GM19351 (cell line): ENCODE measurements at regions not wholly inside any gene's neighbourhood (a gene's known extent, or its start where the extent isn't known, plus 50 kb on each side); places are given as distances from the start of the nearest gene placed in this dataset.
"Not testable (repeated sequence)": the region's sequence is repeated elsewhere in the genome, so short reads cannot be mapped to it uniquely, and the experiment has no call there.

Experiments
- ATAC-seq: cut with Tn5 transposase; IDR thresholded peaks from one replicate; pipeline ENCODE4 v1.9.1; 2021; ENCODE audit warnings: mild to moderate bottlenecking, moderate library complexity; ENCODE audit not compliant: unreplicated experiment

GRCh38 chr6:37580176-37580955 lies 80.7 kb upstream of the CCDC167 start:
- ATAC-seq, result no peak

GRCh38 chr6:37579444-37580067 lies 79.9 kb upstream of the CCDC167 start:
- no peak for ATAC-seq

- no peak for ATAC-seq
Observed at GRCh38 chr6:37578104-37578503, 78.4 kb upstream of the CCDC167 start.

GRCh38 chr6:37576336-37576737 lies 76.6 kb upstream of the CCDC167 start:
- no peak for ATAC-seq

GRCh38 chr6:37575221-37575620 lies 75.5 kb upstream of the CCDC167 start:
- ATAC-seq, result no peak

GRCh38 chr6:37572334-37572733 lies 72.6 kb upstream of the CCDC167 start:
- ATAC-seq, result no peak

- ATAC-seq, result no peak
Observed at GRCh38 chr6:37570482-37571133, 70.9 kb upstream of the CCDC167 start.

GRCh38 chr6:37569743-37570481 lies 70.2 kb upstream of the CCDC167 start:
- ATAC-seq, result no peak

GRCh38 chr6:37569317-37569716 lies 69.6 kb upstream of the CCDC167 start:
- ATAC-seq, result no peak

- ATAC-seq, result no peak
Observed at GRCh38 chr6:37566950-37567349, 67.3 kb upstream of the CCDC167 start.

- ATAC-seq, result peak; percentile 44
Observed at GRCh38 chr6:37566111-37566949, 66.6 kb upstream of the CCDC167 start.

GRCh38 chr6:37565267-37566110 lies 65.8 kb upstream of the CCDC167 start:
- ATAC-seq, result no peak

- ATAC-seq, result not testable (repeated sequence)
Observed at GRCh38 chr6:37562926-37563288, 63.2 kb upstream of the CCDC167 start.

- ATAC-seq, result no peak
Observed at GRCh38 chr6:37561361-37561760, 61.7 kb upstream of the CCDC167 start.

GRCh38 chr6:37560737-37561103 lies 61.0 kb upstream of the CCDC167 start:
- no peak for ATAC-seq

GRCh38 chr6:37559501-37559900 lies 59.8 kb upstream of the CCDC167 start:
- ATAC-seq, result no peak

GRCh38 chr6:37559050-37559449 lies 59.4 kb upstream of the CCDC167 start:
- no peak for ATAC-seq

GRCh38 chr6:37558646-37559045 lies 59.0 kb upstream of the CCDC167 start:
- ATAC-seq, result no peak

GRCh38 chr6:37558168-37558567 lies 58.5 kb upstream of the CCDC167 start:
- ATAC-seq, result no peak

GRCh38 chr6:37557645-37558114 lies 58.0 kb upstream of the CCDC167 start:
- ATAC-seq, result no peak
